ENCODE measurements at regions not wholly inside any gene's neighbourhood (a gene's known extent, or its start where the extent isn't known, plus 50 kb on each side); places are given as distances from the start of the nearest gene placed in this dataset.

DNA sequence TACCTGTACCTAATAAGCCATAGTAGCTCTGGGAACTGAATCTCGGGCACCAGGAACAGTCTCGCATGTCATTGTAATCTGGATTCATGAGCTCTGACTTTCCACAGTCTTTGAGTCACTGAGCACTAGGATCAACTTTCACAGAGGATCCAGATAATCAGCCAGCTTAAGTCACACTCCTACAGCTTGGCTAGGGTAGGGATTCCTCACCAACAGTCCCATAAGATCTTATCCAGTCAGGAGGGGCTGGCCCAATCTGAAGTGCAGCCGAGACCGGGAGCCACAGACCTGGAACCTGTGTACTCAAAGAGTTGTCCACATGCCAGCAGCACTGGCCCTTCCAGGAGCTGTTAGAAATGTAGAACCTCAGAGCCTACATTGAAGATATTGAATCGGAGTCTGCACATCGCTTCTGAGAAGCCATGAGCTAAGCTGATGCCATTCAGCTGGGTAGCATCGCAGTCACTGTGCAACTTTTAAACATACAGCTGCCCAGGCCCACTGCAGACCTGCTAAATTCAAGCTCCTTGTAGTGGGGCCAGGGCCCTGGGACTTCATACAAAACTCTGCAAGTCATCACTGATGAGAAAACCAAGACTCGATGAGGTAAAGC is 538.8 kb upstream of the B3GAT1 start:
- TF ChIP-seq NCOR1 (IDR thresholded peaks at IDR 0.05) (no peak), ZNF282 (CRISPR knock-in tag; IDR thresholded peaks at IDR 0.05) (no peak), POLR3G (IDR thresholded peaks at IDR 0.05; ENCODE audit: extremely low read depth, insufficient read length, insufficient replicate concordance) (no peak), TCF7 (IDR thresholded peaks at IDR 0.05; ENCODE audit: borderline replicate concordance) (no peak), KDM5B (IDR thresholded peaks at IDR 0.05; ENCODE audit: insufficient replicate concordance, low read depth, low read length) (no peak), FOXK2 (conservative IDR thresholded peaks at IDR 0.05 in 1 of 2, IDR thresholded peaks at IDR 0.05 in 1 of 2; ENCODE audit: low read depth in 2 of 2) (no peak), RAD21 (CRISPR knock-in tag; conservative IDR thresholded peaks at IDR 0.05 in 1 of 2, IDR thresholded peaks at IDR 0.05 in 1 of 2) (no peak), CREM (IDR thresholded peaks at IDR 0.05; ENCODE audit: low read depth) (no peak), SIN3A (IDR thresholded peaks at IDR 0.05; ENCODE audit: borderline replicate concordance in 2 of 2, control insufficient read depth in 1 of 2, low read depth in 2 of 2, low read length in 2 of 2) (no peak), ZNF830 (CRISPR knock-in tag; IDR thresholded peaks at IDR 0.05) (no peak)
- TF ChIP-seq, protein P1, sequence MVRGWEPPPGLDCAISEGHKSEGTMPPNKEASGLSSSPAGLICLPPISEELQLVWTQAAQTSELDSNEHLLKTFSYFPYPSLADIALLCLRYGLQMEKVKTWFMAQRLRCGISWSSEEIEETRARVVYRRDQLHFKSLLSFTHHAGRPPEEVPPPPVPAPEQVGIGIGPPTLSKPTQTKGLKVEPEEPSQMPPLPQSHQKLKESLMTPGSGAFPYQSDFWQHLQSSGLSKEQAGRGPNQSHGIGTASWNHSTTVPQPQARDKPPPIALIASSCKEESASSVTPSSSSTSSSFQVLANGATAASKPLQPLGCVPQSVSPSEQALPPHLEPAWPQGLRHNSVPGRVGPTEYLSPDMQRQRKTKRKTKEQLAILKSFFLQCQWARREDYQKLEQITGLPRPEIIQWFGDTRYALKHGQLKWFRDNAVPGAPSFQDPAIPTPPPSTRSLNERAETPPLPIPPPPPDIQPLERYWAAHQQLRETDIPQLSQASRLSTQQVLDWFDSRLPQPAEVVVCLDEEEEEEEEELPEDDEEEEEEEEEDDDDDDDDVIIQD (CRISPR knock-in tag; IDR thresholded peaks at IDR 0.05), result no peak
- TF ChIP-seq, protein P2, sequence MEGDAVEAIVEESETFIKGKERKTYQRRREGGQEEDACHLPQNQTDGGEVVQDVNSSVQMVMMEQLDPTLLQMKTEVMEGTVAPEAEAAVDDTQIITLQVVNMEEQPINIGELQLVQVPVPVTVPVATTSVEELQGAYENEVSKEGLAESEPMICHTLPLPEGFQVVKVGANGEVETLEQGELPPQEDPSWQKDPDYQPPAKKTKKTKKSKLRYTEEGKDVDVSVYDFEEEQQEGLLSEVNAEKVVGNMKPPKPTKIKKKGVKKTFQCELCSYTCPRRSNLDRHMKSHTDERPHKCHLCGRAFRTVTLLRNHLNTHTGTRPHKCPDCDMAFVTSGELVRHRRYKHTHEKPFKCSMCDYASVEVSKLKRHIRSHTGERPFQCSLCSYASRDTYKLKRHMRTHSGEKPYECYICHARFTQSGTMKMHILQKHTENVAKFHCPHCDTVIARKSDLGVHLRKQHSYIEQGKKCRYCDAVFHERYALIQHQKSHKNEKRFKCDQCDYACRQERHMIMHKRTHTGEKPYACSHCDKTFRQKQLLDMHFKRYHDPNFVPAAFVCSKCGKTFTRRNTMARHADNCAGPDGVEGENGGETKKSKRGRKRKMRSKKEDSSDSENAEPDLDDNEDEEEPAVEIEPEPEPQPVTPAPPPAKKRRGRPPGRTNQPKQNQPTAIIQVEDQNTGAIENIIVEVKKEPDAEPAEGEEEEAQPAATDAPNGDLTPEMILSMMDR (IDR thresholded peaks at IDR 0.05 in 2 of 3, conservative IDR thresholded peaks at IDR 0.05 in 1 of 3; ENCODE audit: insufficient read depth in 2 of 3, low read depth in 1 of 3, low read length in 3 of 3), result no peak
- TF ChIP-seq, protein P3, sequence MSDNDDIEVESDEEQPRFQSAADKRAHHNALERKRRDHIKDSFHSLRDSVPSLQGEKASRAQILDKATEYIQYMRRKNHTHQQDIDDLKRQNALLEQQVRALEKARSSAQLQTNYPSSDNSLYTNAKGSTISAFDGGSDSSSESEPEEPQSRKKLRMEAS (CRISPR knock-in tag; IDR thresholded peaks at IDR 0.05), result no peak
- TF ChIP-seq, protein P4, sequence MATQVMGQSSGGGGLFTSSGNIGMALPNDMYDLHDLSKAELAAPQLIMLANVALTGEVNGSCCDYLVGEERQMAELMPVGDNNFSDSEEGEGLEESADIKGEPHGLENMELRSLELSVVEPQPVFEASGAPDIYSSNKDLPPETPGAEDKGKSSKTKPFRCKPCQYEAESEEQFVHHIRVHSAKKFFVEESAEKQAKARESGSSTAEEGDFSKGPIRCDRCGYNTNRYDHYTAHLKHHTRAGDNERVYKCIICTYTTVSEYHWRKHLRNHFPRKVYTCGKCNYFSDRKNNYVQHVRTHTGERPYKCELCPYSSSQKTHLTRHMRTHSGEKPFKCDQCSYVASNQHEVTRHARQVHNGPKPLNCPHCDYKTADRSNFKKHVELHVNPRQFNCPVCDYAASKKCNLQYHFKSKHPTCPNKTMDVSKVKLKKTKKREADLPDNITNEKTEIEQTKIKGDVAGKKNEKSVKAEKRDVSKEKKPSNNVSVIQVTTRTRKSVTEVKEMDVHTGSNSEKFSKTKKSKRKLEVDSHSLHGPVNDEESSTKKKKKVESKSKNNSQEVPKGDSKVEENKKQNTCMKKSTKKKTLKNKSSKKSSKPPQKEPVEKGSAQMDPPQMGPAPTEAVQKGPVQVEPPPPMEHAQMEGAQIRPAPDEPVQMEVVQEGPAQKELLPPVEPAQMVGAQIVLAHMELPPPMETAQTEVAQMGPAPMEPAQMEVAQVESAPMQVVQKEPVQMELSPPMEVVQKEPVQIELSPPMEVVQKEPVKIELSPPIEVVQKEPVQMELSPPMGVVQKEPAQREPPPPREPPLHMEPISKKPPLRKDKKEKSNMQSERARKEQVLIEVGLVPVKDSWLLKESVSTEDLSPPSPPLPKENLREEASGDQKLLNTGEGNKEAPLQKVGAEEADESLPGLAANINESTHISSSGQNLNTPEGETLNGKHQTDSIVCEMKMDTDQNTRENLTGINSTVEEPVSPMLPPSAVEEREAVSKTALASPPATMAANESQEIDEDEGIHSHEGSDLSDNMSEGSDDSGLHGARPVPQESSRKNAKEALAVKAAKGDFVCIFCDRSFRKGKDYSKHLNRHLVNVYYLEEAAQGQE (IDR thresholded peaks at IDR 0.05; ENCODE audit: borderline replicate concordance), result no peak
- TF ChIP-seq, protein P4 (CRISPR knock-in tag; IDR thresholded peaks at IDR 0.05; ENCODE audit: low read depth), result no peak
